Panc1 (cell line): ENCODE measurements at regions not wholly inside any gene's neighbourhood (a gene's known extent, or its start where the extent isn't known, plus 50 kb on each side); places are given as distances from the start of the nearest gene placed in this dataset.

Source experiments
- ATAC-seq: fragments of 200-7000 bp; cut with Tn5 transposase; 2 replicates; pipeline ENCODE4 v1.9.1; 2020; ENCODE audit warnings: mild to moderate bottlenecking, moderate library complexity
- BruUV-seq: library from RNA; stranded (reverse); fragments of 400-500 nt; replicated peaks from 2 replicates; lab custom pipeline; 2021; lab: Mats Ljungman, UMichigan
- CTCF ChIA-PET: fragments of 300-600 bp; sonication (Branson Sonifier 250); formaldehyde crosslinking; loops from one replicate; lab custom pipeline; 2022; ENCODE audit warnings: antibody characterized with exemption; lab: Charles Lee
- POLR2A ChIA-PET: fragments of 300-600 bp; sonication (Branson Sonifier 250); formaldehyde crosslinking; loops from one replicate; lab custom pipeline; 2022; ENCODE audit warnings: antibody characterized with exemption; lab: Charles Lee
- DNase-seq: peaks from one replicate; pipeline ENCODE4 v3.0.0-alpha.2; 2010; ENCODE audit warnings: low read depth, low spot score
- H3K27ac ChIP-seq: 2 replicates; pipeline ENCODE4 v1.5.1; 2011; ENCODE audit warnings: mild to moderate bottlenecking, low read length, inconsistent platforms
- H3K27me3 ChIP-seq: fragments of 200-500 bp; sonication (Bioruptor generic); 2 replicates; pipeline ENCODE4 v1.6.0; 2014; ENCODE audit warnings: low read length, inconsistent platforms; ENCODE audit not compliant: control insufficient read depth, insufficient read depth
- H3K36me3 ChIP-seq: fragments of 200-500 bp; sonication (Bioruptor generic); 2 replicates; pipeline ENCODE4 v1.5.1; 2014; ENCODE audit warnings: inconsistent platforms, mild to moderate bottlenecking, low read length, moderate library complexity; ENCODE audit not compliant: control insufficient read depth, insufficient read depth
- H3K4me1 ChIP-seq: 2 replicates; pipeline ENCODE4 v1.5.1; 2011; ENCODE audit warnings: inconsistent platforms, mild to moderate bottlenecking, low read length, moderate library complexity; ENCODE audit not compliant: control insufficient read depth, insufficient read depth
- H3K4me3 ChIP-seq, 2 experiments: 2 replicates each; pipeline ENCODE4 v1.5.1; 2011 to 2012; ENCODE audit warnings: low read depth in 2 of 2, low read length in 2 of 2, mild to moderate bottlenecking in 2 of 2, inconsistent platforms in 1 of 2, moderate library complexity in 1 of 2
- H3K9me3 ChIP-seq: fragments of 200-500 bp; sonication (Bioruptor generic); 2 replicates; pipeline ENCODE4 v1.5.1; 2014; ENCODE audit warnings: low read depth, mild to moderate bottlenecking, inconsistent platforms, low read length, moderate library complexity; ENCODE audit not compliant: control insufficient read depth, insufficient read depth
- CTCF ChIP-seq: fragments of 450-650 bp; IDR thresholded peaks from 2 replicates; pipeline ENCODE4 v1.5.1; 2017; ENCODE audit warnings: mild to moderate bottlenecking
- POLR2AphosphoS5 ChIP-seq: IDR thresholded peaks from 2 replicates; pipeline ENCODE4 v1.6.1; 2012; ENCODE audit warnings: mild to moderate bottlenecking, low read depth, low read length, moderate library complexity
- REST ChIP-seq, 2 experiments: IDR thresholded peaks; 2 replicates each; pipeline ENCODE4 v1.6.1; 2011 to 2012; ENCODE audit warnings: low read depth in 2 of 2, control low read depth in 1 of 2, low read length in 1 of 2, mild to moderate bottlenecking in 1 of 2, moderate library complexity in 1 of 2; ENCODE audit not compliant: insufficient read depth in 1 of 2
- SIN3A ChIP-seq: IDR thresholded peaks from 2 replicates; pipeline ENCODE4 v1.6.1; 2012; ENCODE audit warnings: low read depth, mild to moderate bottlenecking, low read length, moderate library complexity, borderline replicate concordance; ENCODE audit not compliant: insufficient read depth
- TCF7L2 ChIP-seq: IDR thresholded peaks from 2 replicates; pipeline ENCODE4 v1.6.1; 2011; ENCODE audit warnings: mild to moderate bottlenecking, low read depth, low read length, inconsistent platforms
- in situ Hi-C: cut with HindIII; loops from 2 replicates; pipeline ENCODE4 v1.10.0; 2016; ENCODE audit warnings: low sequenced_read_pairs, low pct_unique_long_range_greater_than_20kb
- intact Hi-C: fragments of 100-400 bp; cut with micrococcal nuclease; formaldehyde crosslinking; loops from one replicate; pipeline ENCODE4 v1.10.0; 2022; ENCODE audit not compliant: unreplicated experiment

GRCh38 chr1:2903226-2903625, 101.7 kb upstream of the TTC34 start:
- CTCF ChIA-PET: no interaction called here
- no peak for DNase-seq
- H3K9me3 ChIP-seq: no peaks in the 10 kb centered on the region
- no peak for ATAC-seq
- no peak overlapping the region for H3K4me3 ChIP-seq
- H3K36me3 ChIP-seq: no peaks in the 10 kb centered on the region
- TF ChIP-seq POLR2AphosphoS5: no peak
- no peak for TF ChIP-seq SIN3A
- no peak for TF ChIP-seq REST (IDR thresholded peaks at IDR 0.05; ENCODE audit: insufficient read depth in 1 of 2, low read depth in 2 of 2, low read length in 1 of 2)
- no peak for TF ChIP-seq CTCF
- no peak for TF ChIP-seq TCF7L2
- H3K4me1 ChIP-seq: no peaks in the 10 kb centered on the region
- H3K27me3 ChIP-seq: peaks cover 3% of the 10 kb centered on the region; the same call in 1 of the 2 replicates
- in situ Hi-C loops: no loop called here
- intact Hi-C loops: no loop called here
- POLR2A ChIA-PET: no interaction called here
- no TSS peak for BruUV-seq
- no peak overlapping the region for H3K27ac ChIP-seq

- no TSS peak for BruUV-seq
- no peaks in the 10 kb centered on the region for H3K36me3 ChIP-seq
- ATAC-seq (no peak), DNase-seq (no peak)
- H3K4me1 ChIP-seq: no peaks in the 10 kb centered on the region
- ChIA-PET POLR2A (no interaction called here), CTCF (no interaction called here)
- in situ Hi-C loops: no loop called here
- H3K9me3 ChIP-seq: no peaks in the 10 kb centered on the region
- H3K4me3 ChIP-seq: no peak overlapping the region
- TF ChIP-seq SIN3A: no peak
- no peak for TF ChIP-seq REST (IDR thresholded peaks at IDR 0.05; ENCODE audit: insufficient read depth in 1 of 2, low read depth in 2 of 2, low read length in 1 of 2)
- TF ChIP-seq POLR2AphosphoS5: no peak
- TF ChIP-seq TCF7L2: no peak
- TF ChIP-seq CTCF: no peak
- H3K27me3 ChIP-seq: peaks cover 3% of the 10 kb centered on the region; the same call in 1 of the 2 replicates
- H3K27ac ChIP-seq: no peak overlapping the region
- intact Hi-C loops: no loop called here
Measured at GRCh38 chr1:2904191-2904590, 102.7 kb upstream of the TTC34 start.
